GM12865 (cell line): ENCODE measurements at regions not wholly inside any gene's neighbourhood (a gene's known extent, or its start where the extent isn't known, plus 50 kb on each side); places are given as distances from the start of the nearest gene placed in this dataset.

Experiments
- DNase-seq: peaks from one replicate; pipeline ENCODE4 v3.0.0; 2010; ENCODE audit warnings: low read depth
- H3K4me3 ChIP-seq: 2 replicates; pipeline ENCODE4 v1.5.1; 2011; ENCODE audit warnings: mild to moderate bottlenecking, low read depth, low read length, control low read depth
- CTCF ChIP-seq: IDR thresholded peaks from 2 replicates; pipeline ENCODE4 v1.5.1; 2011; ENCODE audit warnings: low read length, control low read depth, low read depth, inconsistent platforms; ENCODE audit not compliant: insufficient read depth; ENCODE audit errors: missing control alignments

- no peak for TF ChIP-seq CTCF
- H3K4me3 ChIP-seq, result no peak overlapping the region
- DNase-seq, result no peak
Observed at GRCh38 chr10:52621635-52622079, 150.9 kb downstream of the MBL2 start.

- H3K4me3 ChIP-seq, result no peak overlapping the region
- TF ChIP-seq CTCF, result no peak
- DNase-seq, result no peak
Observed at GRCh38 chr10:52623761-52624160, 148.8 kb downstream of the MBL2 start.

GRCh38 chr10:52627279-52627678 is 145.3 kb downstream of the MBL2 start:
- no peak for TF ChIP-seq CTCF
- H3K4me3 ChIP-seq, result no peak overlapping the region

GRCh38 chr10:52631146-52631545 is 141.4 kb downstream of the MBL2 start:
- no peak for TF ChIP-seq CTCF
- no peak for DNase-seq
- no peak overlapping the region for H3K4me3 ChIP-seq

More at GRCh38 chr10:52627279-52627678, 145.3 kb downstream of the MBL2 start:
- no peak for DNase-seq

GRCh38 chr10:52631648-52632047 is 140.9 kb downstream of the MBL2 start:
- no peak for DNase-seq
- H3K4me3 ChIP-seq, result no peak overlapping the region
- TF ChIP-seq CTCF, result no peak

- no peak for DNase-seq
- no peak overlapping the region for H3K4me3 ChIP-seq
- no peak for TF ChIP-seq CTCF
Observed at GRCh38 chr10:52632591-52632990, 140.0 kb downstream of the MBL2 start.

- DNase-seq, result no peak
- no peak for TF ChIP-seq CTCF
- H3K4me3 ChIP-seq, result no peak overlapping the region
Observed at GRCh38 chr10:52633266-52633665, 139.3 kb downstream of the MBL2 start.
